Naive thymus-derived CD4-positive, alpha-beta T cell (primary cell): ENCODE measurements at regions not wholly inside any gene's neighbourhood (a gene's known extent, or its start where the extent isn't known, plus 50 kb on each side); places are given as distances from the start of the nearest gene placed in this dataset.

Source experiments
- ATAC-seq: fragments of 150-1000 bp; cut with Tn5 transposase; 2 replicates; pipeline ENCODE4 v1.10.0; 2021; ENCODE audit warnings: mild to moderate bottlenecking, moderate library complexity
- CTCF ChIA-PET: fragments of 350-600 bp; sonication (Branson Sonifier 250); formaldehyde crosslinking; loops from one replicate; lab custom pipeline; 2021; ENCODE audit warnings: antibody characterized with exemption; lab: Charles Lee
- POLR2A ChIA-PET: fragments of 350-600 bp; sonication (Branson Sonifier 250); formaldehyde crosslinking; loops from one replicate; lab custom pipeline; 2021; ENCODE audit warnings: antibody characterized with exemption, inconsistent platforms; lab: Charles Lee
- DNase-seq, 9 donors: peaks; one replicate each; pipeline versions ENCODE4 v3.0.0 to v3.0.0-alpha.2; 2020 to 2022; ENCODE audit warnings: mixed read lengths in 1 of 9
- H3K27ac ChIP-seq: one replicate; pipeline ENCODE4 v1.7.0; 2013; ENCODE audit warnings: mild to moderate bottlenecking, low read depth, low read length, moderate library complexity
- H3K27me3 ChIP-seq, 2 donors: one replicate each; pipeline ENCODE4 v1.7.0; 2013; ENCODE audit warnings: low read length in 2 of 2, mild to moderate bottlenecking in 2 of 2, moderate library complexity in 2 of 2; ENCODE audit not compliant: control insufficient read depth in 2 of 2, insufficient read depth in 2 of 2
- H3K36me3 ChIP-seq, 3 experiments: 1 replicate in 2 of 3; 2 replicates in 1 of 3; pipeline ENCODE4 v1.7.0; 2013; ENCODE audit warnings: low read length in 3 of 3, mild to moderate bottlenecking in 3 of 3, moderate library complexity in 1 of 3; ENCODE audit not compliant: insufficient read depth in 3 of 3, control insufficient read depth in 2 of 3
- H3K4me1 ChIP-seq, 2 donors: one replicate each; pipeline ENCODE4 v1.7.0; 2013; ENCODE audit warnings: low read length in 2 of 2, mild to moderate bottlenecking in 2 of 2, moderate library complexity in 1 of 2; ENCODE audit not compliant: control insufficient read depth in 2 of 2, insufficient read depth in 2 of 2
- H3K4me3 ChIP-seq: 2 replicates; pipeline ENCODE4 v1.7.0; 2013; ENCODE audit warnings: mild to moderate bottlenecking, low read length
- H3K9me3 ChIP-seq, 3 experiments: 1 replicate in 2 of 3; 2 replicates in 1 of 3; pipeline ENCODE4 v1.7.0; 2013; ENCODE audit warnings: low read length in 3 of 3; ENCODE audit not compliant: control insufficient read depth in 2 of 3
- H3K27ac Mint-ChIP-seq, 9 donors: one replicate each; pipeline ENCODE4 v1.8.0; 2020 to 2022; ENCODE audit warnings: mixed read lengths in 9 of 9, mild to moderate bottlenecking in 8 of 9, moderate library complexity in 5 of 9, inconsistent platforms in 2 of 9
- H3K27me3 Mint-ChIP-seq, 5 donors: one replicate each; pipeline ENCODE4 v1.8.0; 2021 to 2022; ENCODE audit warnings: mixed read lengths in 5 of 5, mild to moderate bottlenecking in 1 of 5
- H3K36me3 Mint-ChIP-seq, 5 donors: one replicate each; pipeline ENCODE4 v1.8.0; 2020 to 2022; ENCODE audit warnings: mixed read lengths in 5 of 5, mild to moderate bottlenecking in 3 of 5, inconsistent platforms in 1 of 5
- H3K4me1 Mint-ChIP-seq, 7 donors: one replicate each; pipeline ENCODE4 v1.8.0; 2020 to 2022; ENCODE audit warnings: mixed read lengths in 7 of 7, mild to moderate bottlenecking in 3 of 7, inconsistent platforms in 1 of 7
- H3K4me3 Mint-ChIP-seq, 10 donors: one replicate each; pipeline ENCODE4 v1.8.0; 2020 to 2022; ENCODE audit warnings: mild to moderate bottlenecking in 10 of 10, mixed read lengths in 10 of 10, moderate library complexity in 6 of 10, inconsistent platforms in 2 of 10
- H3K9me3 Mint-ChIP-seq, 11 donors: one replicate each; pipeline ENCODE4 v1.8.0; 2020 to 2022; ENCODE audit warnings: mixed read lengths in 11 of 11, mild to moderate bottlenecking in 4 of 11, inconsistent platforms in 1 of 11, moderate library complexity in 1 of 11
- intact Hi-C, 2 donors: fragments of 100-400 bp; cut with micrococcal nuclease; formaldehyde crosslinking; loops; one replicate each; pipeline ENCODE4 v1.15.1; 2023

GRCh38 chr6:113475392-113475791, 381.8 kb upstream of the MARCKS start:
- DNase-seq: no peak
- peaks cover 0 to 32% (median 7%) of the 10 kb centered on the region in 11 donors for H3K9me3 Mint-ChIP-seq
- Histone ChIP-seq H3K9me3 (no peaks in the 10 kb centered on the region), H3K27me3 (no peaks in the 10 kb centered on the region), H3K4me1 (no peaks in the 10 kb centered on the region), H3K36me3 (no peaks in the 10 kb centered on the region), H3K4me3 (no peak overlapping the region), H3K27ac (no peak overlapping the region)
- intact Hi-C loops: no loop called here
- H3K4me1 Mint-ChIP-seq: no peaks in the 10 kb centered on the region
- POLR2A ChIA-PET: no interaction called here
- H3K27ac Mint-ChIP-seq: no peak overlapping the region
- peaks cover 0 to 4% (median 0%) of the 10 kb centered on the region in 5 donors for H3K36me3 Mint-ChIP-seq
- no peaks in the 10 kb centered on the region for H3K27me3 Mint-ChIP-seq
- ATAC-seq: no peak
- H3K4me3 Mint-ChIP-seq: no peak overlapping the region
- CTCF ChIA-PET: no interaction called here

- peaks cover 0 to 4% (median 0%) of the 10 kb centered on the region in 5 donors for H3K36me3 Mint-ChIP-seq
- no peak for DNase-seq
- no peak overlapping the region for H3K27ac Mint-ChIP-seq
- peaks cover 0 to 25% (median 5%) of the 10 kb centered on the region in 11 donors for H3K9me3 Mint-ChIP-seq
- ChIA-PET CTCF (interaction anchor here (0.6 kb wide), 1 partner anchor 23 kb away, joined by 3 read pairs; no protein-coding TSS in a partner anchor), POLR2A (no interaction called here)
- no peak overlapping the region for H3K27ac ChIP-seq
- no peak for ATAC-seq
- intact Hi-C loops: no loop called here
- no peaks in the 10 kb centered on the region for H3K4me1 ChIP-seq
- H3K4me3 Mint-ChIP-seq: no peak overlapping the region
- no peak overlapping the region for H3K4me3 ChIP-seq
- H3K9me3 ChIP-seq: no peaks in the 10 kb centered on the region
- H3K4me1 Mint-ChIP-seq: no peaks in the 10 kb centered on the region
- no peaks in the 10 kb centered on the region for H3K27me3 ChIP-seq
- no peaks in the 10 kb centered on the region for H3K36me3 ChIP-seq
- no peaks in the 10 kb centered on the region for H3K27me3 Mint-ChIP-seq
These were observed 380.0 kb upstream of the MARCKS start for GRCh38 chr6:113476937-113477839.

- CTCF ChIA-PET: no interaction called here
- ATAC-seq (no peak), DNase-seq (no peak)
- Histone ChIP-seq H3K4me3 (no peak overlapping the region), H3K4me1 (no peaks in the 10 kb centered on the region), H3K9me3 (no peaks in the 10 kb centered on the region), H3K27ac (no peak overlapping the region), H3K36me3 (no peaks in the 10 kb centered on the region), H3K27me3 (no peaks in the 10 kb centered on the region)
- no peaks in the 10 kb centered on the region for H3K4me1 Mint-ChIP-seq
- POLR2A ChIA-PET: no interaction called here
- H3K27me3 Mint-ChIP-seq: no peaks in the 10 kb centered on the region
- no peaks in the 10 kb centered on the region for H3K36me3 Mint-ChIP-seq
- H3K9me3 Mint-ChIP-seq: peaks cover 0 to 3% (median 0%) of the 10 kb centered on the region in 11 donors
- intact Hi-C loops: no loop called here
- H3K4me3 Mint-ChIP-seq: no peak overlapping the region
- no peak overlapping the region for H3K27ac Mint-ChIP-seq
These were observed 376.5 kb upstream of the MARCKS start for GRCh38 chr6:113480616-113481015.

- ChIA-PET CTCF (no interaction called here), POLR2A (no interaction called here)
- Mint-ChIP-seq H3K27me3 (no peaks in the 10 kb centered on the region), H3K4me1 (no peaks in the 10 kb centered on the region), H3K9me3 (peaks cover 0 to 3% (median 0%) of the 10 kb centered on the region in 11 donors), H3K27ac (no peak overlapping the region), H3K4me3 (no peak overlapping the region), H3K36me3 (no peaks in the 10 kb centered on the region)
- Histone ChIP-seq H3K27me3 (no peaks in the 10 kb centered on the region), H3K27ac (no peak overlapping the region), H3K9me3 (no peaks in the 10 kb centered on the region), H3K4me3 (no peak overlapping the region), H3K36me3 (no peaks in the 10 kb centered on the region), H3K4me1 (no peaks in the 10 kb centered on the region)
- intact Hi-C loops: no loop called here
- DNase-seq: no peak
- peak; percentile 51 for ATAC-seq
These were observed 375.7 kb upstream of the MARCKS start for GRCh38 chr6:113481458-113481857.

GRCh38 chr6:113481910-113482309, 375.2 kb upstream of the MARCKS start:
- Histone ChIP-seq H3K4me1 (no peaks in the 10 kb centered on the region), H3K27me3 (no peaks in the 10 kb centered on the region), H3K36me3 (no peaks in the 10 kb centered on the region), H3K4me3 (no peak overlapping the region), H3K9me3 (no peaks in the 10 kb centered on the region), H3K27ac (no peak overlapping the region)
- CTCF ChIA-PET: no interaction called here
- ATAC-seq: no peak
- H3K27ac Mint-ChIP-seq: no peak overlapping the region
- H3K27me3 Mint-ChIP-seq: no peaks in the 10 kb centered on the region
- H3K36me3 Mint-ChIP-seq: no peaks in the 10 kb centered on the region
- POLR2A ChIA-PET: no interaction called here
- H3K9me3 Mint-ChIP-seq: peaks cover 0 to 1% (median 0%) of the 10 kb centered on the region in 11 donors
- no peaks in the 10 kb centered on the region for H3K4me1 Mint-ChIP-seq
- no peak for DNase-seq
- no peak overlapping the region for H3K4me3 Mint-ChIP-seq
- intact Hi-C loops: no loop called here

- no peaks in the 10 kb centered on the region for H3K9me3 Mint-ChIP-seq
- H3K27me3 Mint-ChIP-seq: no peaks in the 10 kb centered on the region
- no peak overlapping the region for H3K27ac Mint-ChIP-seq
- ChIA-PET CTCF (interaction anchor here (0.6 kb wide), 1 partner anchor 1604 kb away, joined by 4 read pairs; no protein-coding TSS in a partner anchor), POLR2A (no interaction called here)
- intact Hi-C loops: no loop called here
- Histone ChIP-seq H3K27ac (no peak overlapping the region), H3K36me3 (no peaks in the 10 kb centered on the region), H3K27me3 (no peaks in the 10 kb centered on the region), H3K9me3 (no peaks in the 10 kb centered on the region), H3K4me1 (no peaks in the 10 kb centered on the region), H3K4me3 (no peak overlapping the region)
- H3K36me3 Mint-ChIP-seq: no peaks in the 10 kb centered on the region
- ATAC-seq (no peak), DNase-seq (no peak)
- H3K4me3 Mint-ChIP-seq: no peak overlapping the region
- H3K4me1 Mint-ChIP-seq: no peaks in the 10 kb centered on the region
These were observed 374.4 kb upstream of the MARCKS start for GRCh38 chr6:113482771-113483170.

GRCh38 chr6:113486199-113486598, 370.9 kb upstream of the MARCKS start:
- Histone ChIP-seq H3K9me3 (no peaks in the 10 kb centered on the region), H3K27ac (no peak overlapping the region), H3K36me3 (no peaks in the 10 kb centered on the region), H3K4me1 (no peaks in the 10 kb centered on the region), H3K4me3 (no peak overlapping the region), H3K27me3 (no peaks in the 10 kb centered on the region)
- ChIA-PET POLR2A (no interaction called here), CTCF (no interaction called here)
- H3K27ac Mint-ChIP-seq: no peak overlapping the region
- no peaks in the 10 kb centered on the region for H3K9me3 Mint-ChIP-seq
- ATAC-seq: no peak
- H3K36me3 Mint-ChIP-seq: no peaks in the 10 kb centered on the region
- H3K4me1 Mint-ChIP-seq: no peaks in the 10 kb centered on the region
- no peak overlapping the region for H3K4me3 Mint-ChIP-seq
- DNase-seq: no peak
- intact Hi-C loops: no loop called here
- H3K27me3 Mint-ChIP-seq: no peaks in the 10 kb centered on the region
